ENCODE measurements at regions not wholly inside any gene's neighbourhood (a gene's known extent, or its start where the extent isn't known, plus 50 kb on each side); places are given as distances from the start of the nearest gene placed in this dataset.
"Not testable (repeated sequence)": the region's sequence is repeated elsewhere in the genome, so short reads cannot be mapped to it uniquely, and the experiment has no call there.

DNA sequence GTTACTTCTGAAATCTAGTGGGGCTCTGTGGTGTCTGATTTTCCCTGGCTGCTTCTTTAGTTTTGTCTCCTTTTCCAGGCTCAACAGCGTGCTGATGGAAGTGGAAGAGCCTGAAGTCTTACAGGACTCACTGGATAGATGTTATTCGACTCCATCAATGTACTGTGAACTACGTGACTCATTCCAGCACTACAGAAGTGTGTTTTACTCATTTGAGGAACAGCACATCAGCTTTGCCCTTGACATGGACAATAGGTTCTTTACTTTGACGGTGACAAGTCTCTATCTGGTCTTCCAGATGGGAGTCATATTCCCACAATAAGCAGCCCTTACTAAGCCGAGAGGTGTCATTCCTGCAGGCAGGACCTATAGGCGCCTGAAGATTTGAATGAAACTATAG, 51.1 kb downstream of the NBPF8 start:
- DNase-seq: not testable (repeated sequence)

DNA sequence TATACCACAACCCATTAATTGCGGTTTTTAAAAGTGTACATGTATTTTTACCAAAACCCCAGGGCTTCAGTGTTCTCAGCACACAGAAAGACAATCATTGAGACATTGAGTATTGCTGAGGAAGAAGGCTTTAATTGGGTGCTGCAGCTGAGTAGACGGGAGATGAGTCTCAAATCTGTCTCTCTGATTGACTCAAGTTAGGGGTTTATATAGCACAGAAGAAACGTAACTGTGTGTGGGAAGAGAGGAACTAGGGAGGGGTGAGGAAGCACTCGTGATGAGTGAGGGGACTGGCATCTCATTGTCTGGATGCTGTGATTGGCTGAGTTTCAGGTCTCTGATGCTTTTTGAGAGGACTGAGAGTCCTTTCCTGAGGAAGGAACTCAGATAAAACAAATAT, 62.8 kb downstream of the NBPF8 start:
- not testable (repeated sequence) for DNase-seq

DNA sequence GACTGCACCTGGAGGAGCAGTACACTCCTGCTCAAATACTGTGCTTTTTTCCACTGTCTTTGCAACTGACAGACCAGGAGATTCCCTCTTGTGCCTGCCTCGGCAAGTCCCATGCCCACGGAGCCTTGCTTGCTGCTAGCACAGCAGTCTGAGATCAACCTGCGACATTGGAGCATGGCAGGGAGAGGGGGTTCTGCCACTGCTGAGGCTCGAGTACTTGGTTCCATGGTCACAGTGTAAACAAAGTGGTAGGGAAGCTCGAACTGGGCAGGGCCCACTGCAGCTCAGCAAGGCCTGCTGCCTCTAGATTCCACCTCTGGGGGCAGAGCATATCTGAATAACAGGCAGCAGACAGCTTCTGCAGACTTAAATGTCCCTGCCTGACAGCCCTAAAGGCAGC, 63.6 kb downstream of the NBPF8 start:
- not testable (repeated sequence) for DNase-seq

DNA sequence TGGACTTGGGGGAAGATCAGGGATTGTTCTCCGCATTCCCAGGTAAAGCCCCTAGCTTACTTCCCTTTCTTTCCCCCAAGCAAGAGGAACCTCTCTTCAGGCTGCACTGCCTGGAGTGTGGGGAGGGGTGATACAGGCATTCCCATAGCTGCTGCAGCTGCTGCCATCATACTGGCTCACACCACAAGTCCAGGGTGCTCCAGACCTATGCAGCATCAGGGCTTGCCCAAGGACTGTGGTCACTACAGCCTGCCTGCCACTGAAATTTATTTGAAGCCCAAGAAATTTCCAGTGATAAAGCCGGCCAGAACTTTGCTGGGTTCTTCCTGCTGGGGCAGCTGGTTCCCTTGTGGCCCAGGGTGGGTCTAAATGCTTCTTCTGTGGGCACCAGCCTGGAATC, 72.7 kb downstream of the NBPF8 start:
- not testable (repeated sequence) for DNase-seq

DNA sequence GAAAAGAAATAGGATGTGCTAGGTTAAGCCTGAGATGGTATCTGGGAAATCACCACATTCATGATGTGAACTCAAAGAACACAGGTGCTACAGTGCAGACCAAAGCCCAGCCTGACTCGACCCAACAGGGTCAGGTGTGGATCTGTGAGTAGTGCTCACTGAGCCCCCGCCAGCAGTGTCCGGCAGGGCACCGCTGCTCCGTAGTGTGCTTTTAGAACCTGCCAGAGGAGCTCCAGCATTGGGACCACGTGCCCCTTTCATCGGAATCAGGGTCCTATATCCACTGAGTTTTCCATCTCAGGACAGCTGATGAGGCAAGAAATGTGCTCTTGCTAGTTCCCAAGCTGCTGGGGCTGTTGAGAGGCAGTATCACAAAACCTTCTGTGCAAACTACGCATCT, 74.4 kb downstream of the NBPF8 start:
- not testable (repeated sequence) for DNase-seq

DNA sequence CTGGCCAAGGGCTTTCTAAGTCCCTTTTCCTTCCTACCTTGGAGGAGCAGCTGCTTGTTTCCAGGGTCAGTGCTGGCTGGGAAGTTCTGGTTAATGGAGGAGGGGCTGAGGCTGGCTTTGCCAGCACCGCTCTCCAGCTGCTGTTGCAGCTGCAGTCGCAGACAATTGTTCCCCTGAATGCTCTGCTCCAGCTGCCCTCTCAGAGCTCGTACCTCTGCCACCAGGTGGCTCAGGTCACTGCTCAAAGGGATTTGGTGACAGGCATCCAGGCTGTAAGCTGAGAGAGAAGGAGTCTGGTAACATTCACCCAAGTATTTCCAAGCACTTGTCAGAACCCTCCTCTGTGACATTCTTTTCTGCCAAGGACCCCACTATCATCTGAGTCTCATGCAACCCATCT, 82.3 kb downstream of the NBPF8 start:
- not testable (repeated sequence) for DNase-seq

DNA sequence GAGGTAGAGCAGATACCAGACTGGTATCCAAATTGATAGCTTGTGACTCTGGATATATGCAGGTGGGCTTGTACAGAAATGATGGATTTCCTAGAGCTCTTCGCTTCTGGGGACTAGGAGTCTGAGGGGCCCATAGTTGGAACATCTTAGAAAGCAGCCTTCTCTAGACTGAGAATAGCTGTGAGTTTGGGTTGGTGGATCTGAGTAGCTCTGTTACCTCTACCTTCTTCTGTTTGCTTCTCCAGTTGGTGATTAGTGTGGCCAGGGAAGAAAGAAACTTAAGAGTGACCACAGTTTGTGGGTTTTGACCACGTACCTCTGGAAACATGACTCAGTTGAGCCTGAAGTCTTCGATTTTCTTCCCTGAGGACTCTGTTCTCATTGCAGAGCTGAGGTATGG, 88.4 kb downstream of the NBPF8 start:
- DNase-seq: not testable (repeated sequence)

DNA sequence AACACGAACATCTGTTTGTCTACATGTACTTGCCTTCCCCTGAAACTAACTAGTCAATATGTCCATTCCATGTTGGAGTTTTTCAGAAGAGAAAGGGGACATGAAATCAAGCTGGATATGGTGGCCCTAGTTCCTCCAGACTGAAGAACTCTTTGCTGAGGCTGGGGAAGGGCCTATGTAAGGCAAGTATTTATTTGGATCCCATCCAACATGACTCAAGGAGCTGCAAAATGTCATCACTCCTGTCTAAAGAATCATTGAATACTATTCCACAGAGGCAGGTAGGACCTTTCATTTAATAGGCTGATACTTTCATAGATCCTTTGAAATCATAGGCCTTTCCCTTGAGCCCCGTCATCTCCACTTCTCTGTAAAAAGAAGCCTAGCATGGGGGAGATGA, 91.5 kb downstream of the NBPF8 start:
- not testable (repeated sequence) for DNase-seq

DNA sequence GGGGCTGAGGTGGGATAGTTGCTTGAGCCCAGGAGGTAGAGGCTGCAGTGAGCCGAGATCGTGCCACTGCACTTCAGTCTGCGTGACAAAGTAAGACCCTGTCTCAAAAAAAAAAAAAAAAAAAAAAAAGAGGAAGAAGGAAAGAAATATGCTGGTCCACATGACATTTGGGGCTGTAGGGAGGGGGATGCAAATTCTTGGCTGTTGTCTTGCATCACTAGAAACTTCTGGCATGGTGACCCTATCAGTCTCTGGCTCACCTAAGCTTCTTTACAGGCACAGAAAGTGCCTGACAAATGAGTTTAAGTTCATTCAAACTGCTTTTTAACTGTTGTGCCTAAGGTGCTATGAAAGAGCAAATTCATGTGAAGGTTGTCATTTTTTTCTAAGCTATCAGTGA, 93.5 kb downstream of the NBPF8 start:
- DNase-seq: not testable (repeated sequence)

DNA sequence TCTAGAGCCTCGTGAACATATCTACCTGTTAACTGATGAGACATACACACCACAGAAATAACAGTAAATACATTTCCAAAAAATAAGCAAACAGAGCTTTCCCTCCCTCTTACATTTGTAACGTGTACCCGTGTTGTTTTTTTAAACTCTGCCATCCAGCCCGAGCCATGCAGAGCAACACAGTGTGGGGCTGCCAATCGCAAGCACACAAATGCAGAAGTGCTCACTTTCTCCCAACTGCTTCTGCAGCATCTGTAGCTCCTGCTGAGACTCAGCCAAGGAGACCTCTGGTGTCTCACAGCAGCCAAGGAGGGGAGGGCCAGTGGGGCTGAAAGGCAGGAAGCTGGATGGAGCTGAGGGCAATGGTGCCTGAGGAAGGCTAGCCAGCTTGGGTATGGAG, 94.4 kb downstream of the NBPF8 start:
- DNase-seq: not testable (repeated sequence)

DNA sequence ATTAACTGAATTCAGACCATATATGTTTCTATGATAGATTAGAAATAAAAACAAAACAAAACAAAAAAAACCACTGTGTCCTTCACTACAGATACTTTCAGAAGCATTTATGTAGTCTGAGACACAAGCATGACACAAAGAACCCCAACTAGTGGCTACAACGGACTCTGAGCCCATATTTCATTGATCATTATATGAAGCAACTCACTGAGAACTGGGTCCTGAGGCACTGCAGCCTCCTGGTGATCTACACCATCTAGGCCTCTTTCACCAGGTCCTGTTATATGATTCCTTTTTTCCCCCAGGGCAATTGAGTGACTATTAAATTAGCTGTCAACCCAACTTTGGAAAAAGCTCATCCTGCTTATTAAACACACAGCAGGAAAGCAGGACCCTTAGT, 98.3 kb downstream of the NBPF8 start:
- DNase-seq: not testable (repeated sequence)

DNA sequence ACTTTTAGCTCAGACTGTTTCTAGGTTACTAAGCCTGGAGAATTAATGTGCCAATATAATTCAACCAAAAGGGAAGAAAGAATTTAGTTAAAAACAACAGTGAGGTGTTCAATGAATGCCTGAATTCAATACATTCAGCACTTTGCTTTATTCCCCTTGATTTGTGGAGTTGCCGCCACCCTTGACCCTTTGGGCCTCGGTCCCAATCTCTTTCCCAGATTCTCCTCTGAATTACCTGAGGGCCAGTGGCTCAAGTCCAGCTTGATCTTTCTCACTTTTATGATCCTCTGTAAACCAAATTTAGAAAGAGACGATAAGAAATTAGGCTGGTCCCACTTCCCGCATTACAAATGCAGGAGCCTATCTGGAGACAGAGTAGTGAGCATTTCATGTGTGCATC, 98.7 kb downstream of the NBPF8 start:
- not testable (repeated sequence) for DNase-seq

DNA sequence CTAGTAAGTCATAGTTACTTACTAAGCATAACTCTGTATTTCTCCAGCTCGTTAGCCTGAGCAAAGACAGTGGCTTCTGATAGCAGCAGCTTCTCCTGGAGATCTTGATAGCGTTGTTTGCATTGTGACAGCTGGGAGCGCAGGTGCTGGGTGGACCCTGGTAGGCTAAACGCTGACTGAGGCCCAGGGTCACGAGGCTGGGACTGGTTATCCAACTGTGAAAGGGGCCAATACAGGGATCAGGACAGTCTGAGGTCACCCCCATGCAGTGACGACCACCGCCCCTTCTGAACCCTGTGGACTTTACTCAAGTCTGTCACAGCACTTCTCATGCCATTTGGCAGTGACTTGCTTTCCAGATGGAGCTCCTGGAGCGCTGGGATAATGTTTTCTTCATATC, 104.4 kb downstream of the NBPF8 start:
- not testable (repeated sequence) for DNase-seq

DNA sequence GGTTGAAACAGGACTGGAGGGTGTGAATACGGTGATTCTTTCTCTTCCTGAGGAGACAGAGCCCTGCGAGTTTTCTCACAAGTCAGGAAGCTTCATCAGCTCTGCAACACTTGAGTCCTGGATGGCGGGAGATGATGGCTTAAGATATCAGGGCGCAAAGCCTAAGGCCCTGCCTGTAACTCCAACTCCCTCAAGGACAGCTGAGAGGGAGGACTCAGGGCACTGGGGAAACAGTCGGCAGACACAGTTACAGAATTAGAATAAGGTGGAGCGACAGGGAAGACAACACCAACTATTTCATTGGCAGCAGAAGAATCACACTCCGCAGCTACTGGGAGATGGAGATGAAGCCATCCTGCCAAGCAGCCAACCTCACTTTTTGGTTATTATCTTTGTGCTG, 109.6 kb downstream of the NBPF8 start:
- DNase-seq: not testable (repeated sequence)

DNA sequence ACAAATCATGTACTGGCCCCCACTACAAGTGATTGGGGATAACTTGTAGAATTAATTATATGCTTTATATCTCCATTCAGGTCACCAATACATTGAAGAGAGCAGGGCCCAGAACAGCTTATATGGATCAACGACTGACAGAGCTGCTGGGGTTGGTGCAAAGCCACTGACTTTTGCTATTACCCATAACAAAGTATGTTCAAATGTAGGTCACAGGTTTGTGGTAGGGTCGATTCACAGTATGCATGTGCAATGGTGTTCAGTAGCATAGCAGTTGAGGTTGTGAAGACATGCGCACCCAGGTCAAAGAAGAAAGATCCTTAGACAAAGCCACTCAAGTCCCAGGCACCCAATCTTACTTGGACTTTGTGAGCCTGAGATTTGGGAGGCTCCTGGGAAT, 110.6 kb downstream of the NBPF8 start:
- not testable (repeated sequence) for DNase-seq

DNA sequence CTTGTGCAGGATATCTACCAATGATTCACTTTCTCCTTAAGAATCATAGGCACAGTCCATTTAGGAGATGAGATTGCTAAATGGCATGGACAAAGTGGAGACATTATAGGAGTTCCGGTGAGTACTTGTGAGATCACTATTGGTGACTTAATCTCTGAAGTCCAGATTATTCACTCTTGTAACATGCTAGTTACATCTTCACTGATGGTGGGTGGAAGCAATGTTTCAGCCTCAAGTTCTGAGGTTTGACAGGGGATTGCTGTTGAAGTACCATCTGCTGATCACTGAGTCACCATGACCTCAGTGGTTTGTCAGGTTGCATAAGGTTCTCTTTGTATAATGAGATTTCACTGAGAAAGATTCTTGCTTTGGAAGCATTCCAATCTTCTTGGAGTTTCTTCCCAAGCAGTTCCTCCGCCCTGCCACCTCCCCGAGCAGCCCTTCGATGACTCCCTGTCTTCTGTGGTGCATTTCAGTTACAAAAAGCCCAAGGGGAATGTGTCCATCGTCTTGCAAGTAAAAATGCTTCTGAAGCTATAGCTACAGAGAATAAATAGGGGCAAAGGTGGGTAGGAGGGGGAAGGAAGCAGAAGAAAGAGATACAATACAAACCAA, 114.7 kb downstream of the NBPF8 start:
- not testable (repeated sequence) for DNase-seq

DNA sequence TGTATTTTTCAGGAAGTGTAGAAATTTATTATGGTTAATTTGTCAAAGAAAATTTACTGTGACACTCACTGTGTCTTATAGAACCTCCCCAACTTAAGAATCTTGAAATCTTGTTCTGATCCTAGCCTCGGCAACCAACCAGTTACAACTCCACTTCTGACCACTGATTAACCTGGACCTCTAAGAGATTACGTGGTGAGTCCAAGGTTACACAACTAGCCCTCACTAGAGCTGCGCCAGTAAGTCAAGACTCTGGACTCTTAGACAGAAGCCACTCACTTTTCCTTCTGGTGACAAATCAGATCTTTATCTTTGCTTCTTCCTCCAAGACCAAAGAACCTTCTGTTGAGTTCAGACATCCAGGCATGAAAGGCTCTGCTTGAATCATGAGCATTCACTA, 116.6 kb downstream of the NBPF8 start:
- not testable (repeated sequence) for DNase-seq

DNA sequence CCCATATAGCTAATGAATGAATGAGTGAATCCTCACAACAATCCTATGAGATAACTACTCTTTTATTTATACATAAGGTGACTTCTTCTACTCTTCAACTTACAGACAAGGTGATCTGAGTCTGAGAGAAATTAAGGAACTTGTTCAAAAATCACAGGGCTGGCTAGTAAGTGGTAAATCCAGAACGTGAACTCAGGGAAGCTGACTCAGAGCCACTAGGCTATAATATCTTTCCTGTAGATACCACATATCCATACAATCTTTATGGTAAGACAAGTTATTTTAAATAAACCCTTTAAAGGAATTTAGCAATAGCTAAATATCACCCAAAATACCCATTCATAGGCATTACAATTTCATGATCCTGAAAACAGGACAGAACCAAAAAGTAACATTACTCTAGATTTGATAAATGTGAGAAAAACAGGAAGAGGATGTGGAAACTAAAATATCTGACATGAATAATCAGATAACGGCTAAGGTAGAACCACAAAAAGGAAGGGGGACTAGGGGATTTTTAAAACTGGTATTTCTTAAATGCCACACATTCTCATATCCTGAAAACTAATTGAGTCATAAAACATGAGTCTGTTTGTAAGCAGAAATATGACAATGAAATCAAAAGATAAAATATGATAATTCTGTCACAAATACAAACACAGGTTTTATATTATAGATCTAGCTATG, 119.7 kb downstream of the NBPF8 start:
- DNase-seq: peak; percentile 16 to 59

DNA sequence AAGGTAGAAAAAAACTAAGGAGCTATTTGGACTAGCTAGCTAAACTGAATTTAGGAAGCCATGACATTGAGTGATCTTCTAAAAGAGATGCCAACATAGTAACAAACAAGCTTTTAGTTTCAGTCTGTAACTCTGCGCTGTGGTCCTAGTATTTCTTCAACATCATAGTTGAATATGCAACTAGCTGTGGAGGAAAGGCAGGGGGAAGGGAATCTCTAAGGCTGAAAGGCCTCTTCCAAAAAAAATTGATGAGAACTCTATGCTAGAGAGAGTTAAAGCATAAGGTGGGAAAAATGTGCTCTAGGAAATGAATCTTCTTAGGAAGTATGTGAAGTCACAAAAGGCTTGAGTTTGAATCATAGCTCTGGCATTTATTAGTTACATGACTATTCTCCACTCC, 120.2 kb downstream of the NBPF8 start:
- DNase-seq: peak; percentile 16 to 18

DNA sequence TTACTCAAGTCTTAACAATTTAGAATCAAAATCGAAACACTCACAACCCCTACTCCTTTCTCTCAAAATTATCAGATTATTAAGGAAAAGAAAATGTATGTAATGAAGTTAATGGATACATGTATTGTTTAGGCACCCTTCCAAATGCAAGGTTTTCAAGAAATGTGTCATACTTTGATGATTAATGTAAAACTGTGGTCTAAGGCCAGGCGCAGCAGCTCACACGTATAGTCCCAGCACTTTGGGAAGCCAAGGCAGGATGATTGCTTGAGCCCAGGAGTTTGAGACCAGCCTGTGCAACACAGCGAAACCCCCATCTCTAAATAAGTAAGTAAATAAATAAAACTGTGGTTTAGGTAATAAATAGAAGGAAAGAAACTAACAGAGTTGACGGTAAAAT, 126.6 kb downstream of the NBPF8 start:
- DNase-seq: not testable (repeated sequence)

DNA sequence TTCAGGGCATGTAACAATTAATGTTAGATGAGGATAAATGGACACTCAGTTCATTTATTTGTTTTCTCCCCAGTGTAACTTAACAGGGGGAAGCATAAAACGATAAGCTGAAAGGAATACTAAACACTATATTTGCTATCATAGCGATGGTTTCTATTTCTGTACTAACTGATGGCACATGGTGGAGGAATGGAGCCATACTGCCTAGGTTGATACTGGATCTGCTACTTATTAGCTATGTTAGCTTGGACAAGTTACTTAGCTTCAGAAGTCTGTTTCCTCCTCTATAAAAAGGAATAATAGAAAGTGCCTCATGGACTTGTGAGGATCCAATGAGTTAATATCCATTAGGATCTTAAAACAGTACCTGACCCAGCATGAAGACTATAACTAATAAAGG, 127.5 kb downstream of the NBPF8 start:
- DNase-seq: not testable (repeated sequence)

DNA sequence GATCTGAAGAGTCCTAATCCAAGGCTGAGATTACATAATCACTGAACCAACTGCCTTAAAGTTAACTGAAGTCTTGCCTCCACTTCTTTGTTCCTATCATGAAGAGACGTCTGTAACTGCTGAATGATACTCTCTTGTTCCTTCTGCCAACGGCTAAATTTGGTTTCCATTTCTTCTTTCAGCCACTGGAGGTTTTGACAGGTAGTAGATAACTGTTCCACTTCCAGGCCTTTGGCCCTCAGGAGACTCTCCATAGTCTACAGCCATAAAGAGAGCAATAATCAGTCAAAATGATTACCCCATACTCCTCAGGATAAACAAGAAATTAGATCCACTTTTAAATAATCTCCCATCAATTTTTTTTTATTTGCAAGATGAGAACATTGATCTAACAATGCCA, 128.1 kb downstream of the NBPF8 start:
- not testable (repeated sequence) for DNase-seq

DNA sequence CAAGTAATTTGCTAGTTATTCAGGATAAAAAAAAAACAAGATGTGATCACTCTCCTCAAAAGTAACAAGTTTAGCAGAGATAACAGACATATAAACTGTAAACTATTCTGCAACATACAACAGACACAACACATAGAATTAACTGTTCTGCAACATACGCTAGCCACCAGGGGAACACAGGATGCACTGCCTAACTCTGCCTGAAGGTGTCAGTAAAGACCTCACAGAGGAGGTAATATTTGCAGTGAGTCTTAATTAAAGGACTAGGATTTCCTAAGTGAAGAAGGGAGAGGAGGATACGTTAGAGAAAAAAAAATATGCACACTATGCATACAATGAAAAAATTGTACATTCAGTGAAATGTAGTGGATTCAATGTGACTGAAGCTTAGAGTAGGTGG, 129.6 kb downstream of the NBPF8 start:
- not testable (repeated sequence) for DNase-seq

DNA sequence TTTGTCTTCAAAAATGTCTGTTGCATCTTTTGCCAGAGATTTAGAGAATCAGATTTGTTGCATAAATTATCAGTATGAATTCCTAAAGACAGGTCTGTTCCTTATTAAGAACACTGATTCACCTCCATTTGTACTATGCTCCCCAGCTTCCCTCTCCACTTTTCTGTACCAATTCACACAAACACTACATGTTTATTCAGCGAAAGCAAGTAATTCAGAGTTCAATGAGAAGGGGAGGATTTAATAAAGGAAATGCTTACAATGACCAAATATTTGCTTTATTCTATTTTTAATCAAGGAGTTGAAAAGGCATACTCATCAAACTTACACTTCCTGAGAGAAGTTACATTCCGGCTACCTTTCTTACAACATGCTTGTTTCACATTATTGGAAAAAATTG, 135.5 kb downstream of the NBPF8 start:
- not testable (repeated sequence) for DNase-seq

DNA sequence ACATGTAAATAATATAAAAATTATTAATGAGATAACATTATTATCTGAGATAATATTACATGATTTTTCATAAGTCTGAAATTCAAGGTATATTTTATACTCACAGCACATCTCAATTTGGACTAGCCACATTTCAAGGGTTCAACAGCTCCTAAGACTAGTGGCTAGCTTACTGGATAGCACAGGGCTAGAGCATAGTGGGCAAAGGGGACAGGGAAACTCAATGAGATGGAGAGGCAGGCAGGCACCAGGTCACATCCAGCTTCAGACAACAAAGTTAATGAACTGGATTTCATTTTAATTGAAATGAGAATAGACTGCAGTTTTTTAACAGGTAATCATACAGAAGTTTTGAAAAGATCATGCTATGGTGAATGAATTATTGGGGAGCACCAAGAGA, 137.4 kb downstream of the NBPF8 start:
- not testable (repeated sequence) for DNase-seq

All from inflammatory macrophage treated with lipopolysaccharide for 1 hour (primary cell).